Stimulated activated CD4-positive, alpha-beta T cell treated with anti-CD3 and anti-CD28 coated beads, Interleukin-12 subunit alpha, Interleukin-12 subunit beta, amount 100 ng/mL, for 4 hours (primary cell): ENCODE measurements at regions not wholly inside any gene's neighbourhood (a gene's known extent, or its start where the extent isn't known, plus 50 kb on each side); places are given as distances from the start of the nearest gene placed in this dataset.

Source experiments
- DNase-seq: peaks from one replicate; pipeline ENCODE4 v3.0.0-alpha.2; 2020

DNA sequence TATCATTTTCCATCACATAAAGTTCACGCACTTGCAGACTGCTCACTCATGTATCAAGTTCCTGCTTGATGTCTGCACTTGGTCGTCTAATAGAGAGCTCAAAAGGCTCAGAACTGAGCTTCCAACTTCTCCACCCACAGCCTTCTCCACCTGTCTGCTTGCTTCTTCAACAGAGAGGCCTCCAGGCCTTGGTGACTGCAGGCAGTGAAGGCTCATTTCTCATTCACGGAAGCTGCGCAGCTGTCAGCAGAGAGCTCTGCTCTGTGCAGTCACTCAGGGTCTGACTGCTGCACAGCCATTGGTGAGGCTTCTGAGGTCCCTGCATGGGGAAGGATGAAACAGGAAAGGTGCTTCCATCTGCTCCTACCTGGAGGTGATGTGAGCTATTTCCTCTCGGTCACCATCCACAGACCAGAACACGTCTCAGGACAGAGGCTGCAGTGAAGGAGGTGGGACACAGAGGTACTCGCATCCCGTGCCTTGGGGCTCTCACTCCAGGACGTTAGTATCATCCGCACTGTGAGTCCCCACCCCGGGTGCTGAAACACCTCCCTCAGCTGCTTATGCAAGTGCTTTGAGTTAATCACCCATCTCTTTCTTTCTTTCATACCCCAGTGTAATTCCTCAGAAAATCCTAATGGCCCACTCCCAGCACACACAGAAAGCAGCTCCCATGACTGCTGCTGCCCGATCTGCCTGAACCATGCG lies 126.2 kb downstream of the TMEM18 start:
- DNase-seq: no peak

DNA sequence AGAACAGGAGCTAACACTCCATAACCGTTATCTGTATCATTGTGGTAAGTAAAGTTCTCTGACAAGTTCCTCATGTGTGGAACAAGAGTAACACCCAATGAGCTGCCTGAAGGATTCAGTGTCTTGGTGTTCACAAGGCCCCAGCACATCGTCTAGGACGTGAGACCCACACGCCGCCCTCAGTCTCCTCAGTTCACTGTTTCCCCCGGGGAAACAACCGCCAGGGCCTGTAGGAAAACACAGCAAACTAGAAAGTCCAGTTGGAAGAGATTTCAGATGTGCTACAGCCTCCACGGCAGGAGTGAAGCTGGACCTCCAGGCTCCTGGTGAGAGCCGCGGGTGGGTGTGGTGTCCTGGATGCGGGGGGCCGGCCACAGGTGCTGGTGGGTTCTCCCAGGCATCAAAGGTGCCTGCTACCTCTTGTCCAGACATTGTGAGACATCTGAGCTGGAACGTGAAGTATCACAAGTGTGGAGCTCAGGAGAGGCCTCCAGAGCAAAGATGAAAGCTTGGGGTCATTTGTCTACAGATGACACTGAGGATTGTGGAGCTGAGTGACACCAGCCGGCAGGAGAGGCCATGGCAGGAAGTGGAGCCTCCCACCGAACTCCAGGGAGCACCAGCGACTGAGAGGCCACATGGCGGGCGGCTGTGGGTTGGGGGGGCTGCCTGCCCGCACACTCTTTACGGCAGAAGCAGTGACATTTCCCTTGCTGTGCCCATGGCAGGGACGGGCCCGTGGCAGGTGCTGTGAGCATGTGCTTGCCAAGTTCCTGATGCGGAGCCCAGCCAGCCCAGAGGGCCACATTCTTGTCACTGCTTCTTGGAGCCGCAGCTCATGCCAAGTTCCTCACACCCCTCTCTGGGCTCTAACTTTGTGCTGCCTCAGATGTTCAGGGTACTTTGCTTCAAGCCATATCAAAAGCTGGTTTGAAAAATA lies 131.2 kb downstream of the TMEM18 start:
- no peak for DNase-seq

DNA sequence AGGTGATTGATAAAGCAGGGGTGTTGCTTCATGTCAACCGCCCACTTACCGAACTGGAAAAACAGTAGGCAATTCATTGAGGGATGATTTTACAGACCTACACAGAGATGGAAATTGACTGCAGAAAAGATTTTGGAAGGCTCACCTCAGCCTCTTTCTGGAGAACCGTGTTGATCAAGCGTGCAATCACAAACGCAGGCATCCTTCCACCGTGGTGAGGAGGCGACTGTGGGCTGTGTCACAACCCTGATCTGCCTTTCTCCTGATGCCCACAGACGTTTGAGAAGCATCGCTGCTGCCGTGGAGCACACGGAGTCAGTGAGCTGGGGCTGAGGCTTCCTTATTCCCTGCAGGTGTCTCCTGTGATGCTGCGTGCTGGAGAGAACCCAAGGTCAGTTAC lies 132.0 kb downstream of the TMEM18 start:
- DNase-seq: no peak

DNA sequence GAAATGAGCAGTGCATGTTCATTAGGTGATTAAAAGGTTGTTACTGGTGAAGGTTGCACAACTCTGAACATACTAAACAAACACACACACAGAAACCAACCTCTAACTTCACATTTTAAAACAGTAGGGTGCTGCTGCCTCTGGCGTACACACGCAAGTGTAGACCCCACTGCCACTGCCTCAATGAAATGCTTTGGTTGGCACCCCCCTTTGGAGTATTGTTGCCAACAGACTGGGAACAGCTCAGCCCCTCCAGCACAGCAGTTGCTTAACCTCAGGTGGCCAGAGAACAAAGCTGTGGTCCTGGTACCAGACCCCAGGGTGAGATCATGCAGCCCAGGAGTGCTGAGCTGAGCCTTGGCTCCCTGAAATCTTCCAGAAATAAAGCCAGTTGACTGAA lies 138.6 kb downstream of the TMEM18 start:
- DNase-seq: no peak

DNA sequence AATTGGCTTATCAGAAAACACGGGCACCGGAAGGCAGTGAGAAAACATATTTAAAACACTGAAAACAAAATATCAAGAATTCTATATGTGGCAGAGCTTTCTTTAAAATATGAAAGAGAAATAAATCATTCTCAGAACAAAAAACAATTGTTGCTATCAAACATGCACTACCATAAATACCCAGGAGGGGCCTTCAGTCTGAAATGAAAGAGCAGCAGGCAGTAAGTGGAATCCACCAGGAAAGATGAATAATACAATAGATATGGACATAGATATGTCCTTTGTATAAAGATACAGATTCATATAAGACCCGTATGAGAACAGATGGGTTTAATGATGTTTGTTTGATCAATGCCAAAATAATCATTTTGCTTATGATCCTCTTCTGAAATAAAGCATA lies 142.0 kb downstream of the TMEM18 start:
- DNase-seq: no peak

DNA sequence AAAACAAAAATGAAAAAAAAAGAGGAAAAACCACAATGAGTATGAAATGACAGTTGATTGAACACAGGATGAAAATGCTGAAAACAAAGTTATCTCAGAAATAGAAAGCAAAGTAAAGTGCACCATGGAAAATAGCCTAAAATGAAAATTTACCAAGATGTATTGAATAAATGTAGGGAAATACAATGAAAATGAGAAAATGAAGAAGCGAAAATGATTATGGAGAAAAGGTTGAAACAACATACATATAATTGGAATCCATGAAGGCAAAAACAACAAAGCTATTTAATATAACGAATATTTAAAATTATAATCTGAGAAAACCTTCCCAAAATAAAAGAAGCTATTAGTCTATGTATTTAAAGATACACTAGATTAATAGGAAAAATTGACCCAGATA lies 147.4 kb downstream of the TMEM18 start:
- no peak for DNase-seq

DNA sequence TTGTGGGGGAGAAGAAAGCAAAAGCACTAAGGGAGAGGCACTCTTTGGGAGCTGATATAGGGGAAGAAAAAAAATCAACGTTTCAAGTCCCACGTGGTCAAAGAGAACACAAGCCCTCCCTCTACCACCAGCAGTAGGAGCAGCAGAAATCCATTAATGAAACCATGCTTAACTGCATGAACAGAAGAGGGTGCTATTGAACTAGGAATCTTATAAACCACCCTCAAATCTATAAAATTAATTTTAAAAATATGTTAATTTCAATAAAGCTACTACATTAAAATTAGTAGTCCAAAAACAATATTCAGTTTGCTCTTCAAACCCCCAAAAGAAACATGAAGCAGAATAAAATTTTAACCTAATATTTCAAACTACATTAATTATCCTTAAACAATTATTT lies 147.8 kb downstream of the TMEM18 start:
- DNase-seq: no peak

DNA sequence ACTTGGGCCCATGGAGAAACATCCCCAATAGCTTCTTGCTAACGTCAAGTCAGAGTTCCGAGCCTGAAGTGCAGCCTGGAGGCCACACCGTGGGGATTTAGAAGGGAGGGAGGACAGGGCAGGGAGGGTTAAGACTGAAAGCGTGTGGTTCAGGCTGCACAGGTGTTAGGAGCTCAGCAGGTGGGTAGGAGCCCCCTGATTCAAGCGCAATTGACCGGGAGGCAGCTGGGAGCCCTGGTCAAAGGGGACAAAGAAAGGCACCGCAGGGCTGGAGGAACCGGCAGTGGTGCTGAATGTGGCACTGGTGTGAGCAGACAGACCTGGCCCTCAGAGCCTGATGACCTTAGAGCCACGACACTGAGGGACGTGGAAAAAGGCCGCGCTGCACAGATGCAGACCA lies 149.6 kb downstream of the TMEM18 start:
- DNase-seq: no peak

DNA sequence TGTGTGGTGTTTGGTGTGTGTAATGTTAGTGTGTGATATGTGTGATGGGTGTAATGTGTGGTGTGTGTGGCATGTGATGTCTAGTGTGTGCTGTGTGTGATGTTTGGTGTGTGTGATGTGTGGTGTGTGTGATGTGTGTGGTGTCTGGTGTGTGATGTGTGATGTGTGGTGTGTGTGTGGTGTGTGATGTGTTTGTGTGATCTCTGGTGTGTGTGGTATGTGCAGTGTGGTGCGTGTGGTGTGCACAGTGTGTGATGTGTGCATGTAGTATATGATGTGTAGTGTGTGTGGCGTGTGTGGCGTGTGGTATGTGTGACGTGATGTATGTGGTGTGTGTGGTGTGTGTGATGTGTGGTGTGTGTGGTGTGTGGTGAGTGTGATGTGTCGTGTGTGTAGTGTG lies 150.3 kb downstream of the TMEM18 start:
- DNase-seq: no peak

DNA sequence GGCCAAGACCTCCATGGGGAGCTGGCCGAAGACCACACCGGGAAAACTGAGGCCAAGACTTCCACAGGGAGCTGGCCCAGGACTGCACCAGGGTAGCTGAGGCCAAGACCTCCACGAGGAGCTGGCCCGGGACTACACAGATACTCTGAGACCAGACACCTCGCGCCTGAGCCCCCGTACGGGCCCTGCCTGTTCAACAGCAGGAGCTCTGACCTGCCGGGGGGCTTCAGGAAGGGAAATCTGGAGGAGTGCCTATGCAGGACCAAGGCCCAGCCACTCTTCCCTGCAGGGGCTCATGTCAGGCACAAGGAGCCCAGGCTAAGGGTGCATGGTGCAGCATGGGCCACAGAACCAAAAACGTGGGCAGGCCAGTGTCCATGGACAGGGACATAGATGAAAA lies 151.6 kb downstream of the TMEM18 start:
- no peak for DNase-seq

DNA sequence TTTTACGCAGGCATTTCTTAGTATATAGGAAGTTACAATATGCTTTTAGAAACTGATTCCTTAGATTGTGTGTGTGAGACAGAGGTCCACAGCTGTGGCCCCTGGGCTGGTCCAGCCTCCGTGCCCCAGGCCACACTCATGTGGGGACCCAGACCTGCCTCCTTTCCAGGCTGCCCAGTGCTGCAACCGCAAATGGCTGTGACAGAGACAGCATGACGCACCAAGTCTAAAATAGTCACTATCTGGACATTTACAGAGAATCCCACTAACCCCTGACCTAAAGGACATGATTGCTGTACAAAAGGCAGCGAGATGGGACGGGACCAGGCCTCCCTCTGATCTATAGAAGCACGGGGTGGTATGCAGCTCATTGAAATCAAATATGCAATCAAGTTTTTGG lies 152.2 kb downstream of the TMEM18 start:
- no peak for DNase-seq

DNA sequence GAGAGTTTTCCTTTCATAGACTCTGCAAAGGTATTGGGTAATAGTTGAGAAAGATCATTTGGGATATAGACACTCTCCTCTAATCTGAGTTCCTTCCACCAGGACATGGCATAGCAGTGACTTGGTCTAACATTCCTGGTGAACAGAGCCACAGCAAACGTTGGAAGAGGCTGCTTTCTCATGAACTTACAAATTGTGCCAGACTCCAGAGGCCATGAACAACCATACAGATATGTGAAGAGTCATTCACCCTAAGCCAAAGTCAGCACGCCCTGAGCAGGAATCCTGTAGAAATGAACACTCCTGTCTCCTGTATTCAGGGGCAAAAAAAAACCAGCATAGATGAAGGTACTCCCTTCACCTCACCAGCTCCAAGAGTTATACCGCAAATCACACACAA lies 152.8 kb downstream of the TMEM18 start:
- no peak for DNase-seq

DNA sequence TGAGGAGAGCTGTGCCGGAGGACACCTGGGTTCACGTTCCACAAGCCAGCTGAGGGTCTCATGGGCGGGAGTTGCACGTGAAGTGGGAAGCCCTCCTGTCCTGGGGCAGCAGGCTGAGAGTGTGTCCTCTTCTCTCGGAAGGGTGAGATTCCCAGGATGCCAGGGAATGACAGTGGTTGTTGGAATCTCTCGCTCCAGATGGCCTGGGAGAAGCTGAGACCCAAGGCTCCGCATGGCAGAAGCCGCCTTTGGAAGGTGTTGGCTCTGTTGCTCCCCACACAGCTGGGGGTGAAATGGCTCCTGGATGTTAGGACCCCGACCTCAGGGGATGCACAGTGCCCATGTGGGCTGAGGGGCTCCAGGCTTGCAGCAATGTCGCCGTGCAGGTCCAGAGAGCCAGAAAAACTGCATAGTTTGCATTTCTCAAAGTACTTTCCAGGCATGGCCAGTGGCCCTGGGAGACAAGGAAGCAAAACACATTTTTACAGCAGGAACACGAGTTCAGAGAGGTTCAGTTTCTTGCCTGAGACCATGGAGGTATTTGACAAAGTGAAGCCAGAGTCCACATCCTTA lies 153.4 kb downstream of the TMEM18 start:
- DNase-seq: no peak

DNA sequence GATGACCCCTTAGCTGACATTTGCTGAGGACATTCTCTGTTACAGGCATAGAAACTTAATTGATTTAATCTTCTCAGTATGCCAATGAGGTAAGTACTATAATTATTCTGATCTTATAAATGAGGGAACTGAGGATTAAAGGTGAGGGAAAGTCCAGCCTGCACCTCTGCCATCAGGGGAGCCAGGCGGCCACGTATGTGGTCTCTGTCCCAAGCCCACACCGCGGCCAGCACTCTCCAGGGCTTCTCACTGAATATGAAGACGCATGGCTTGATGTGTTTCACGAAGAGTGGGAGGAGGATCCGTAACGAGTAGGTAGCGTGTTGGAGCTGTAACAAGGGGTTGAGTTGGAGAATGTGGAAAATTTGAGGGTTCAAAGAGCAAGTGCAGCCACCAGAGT lies 154.4 kb downstream of the TMEM18 start:
- no peak for DNase-seq

DNA sequence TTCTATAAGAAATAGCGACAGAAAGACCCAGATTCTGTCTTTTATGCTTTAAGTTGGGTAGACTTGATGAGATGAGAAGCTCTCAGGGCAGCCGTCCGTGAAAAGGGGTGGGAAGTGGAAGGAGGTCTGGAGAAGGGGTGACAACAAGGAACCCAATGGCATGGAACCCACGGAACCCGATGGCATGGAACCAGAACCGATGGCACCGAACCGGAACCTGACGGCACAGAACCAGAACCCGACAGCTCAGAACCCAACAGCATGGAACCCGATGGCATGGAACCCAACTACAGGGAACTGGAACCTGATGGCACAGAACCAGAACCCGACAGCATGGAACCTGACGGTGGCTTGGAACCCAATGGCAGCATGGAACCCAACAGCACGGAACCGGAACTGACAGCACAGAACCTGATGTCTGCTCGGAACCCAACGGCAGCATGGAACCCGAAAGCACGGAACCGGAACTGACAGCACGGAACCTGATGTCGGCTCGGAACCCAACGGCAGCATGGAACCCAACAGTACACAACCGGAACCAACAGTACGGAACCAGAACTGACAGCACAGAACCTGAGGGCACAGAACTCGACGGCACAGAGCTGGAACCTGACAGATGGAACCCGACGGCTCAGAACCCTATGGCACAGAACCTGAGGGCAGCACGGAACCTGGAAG lies 155.2 kb downstream of the TMEM18 start:
- DNase-seq: no peak

DNA sequence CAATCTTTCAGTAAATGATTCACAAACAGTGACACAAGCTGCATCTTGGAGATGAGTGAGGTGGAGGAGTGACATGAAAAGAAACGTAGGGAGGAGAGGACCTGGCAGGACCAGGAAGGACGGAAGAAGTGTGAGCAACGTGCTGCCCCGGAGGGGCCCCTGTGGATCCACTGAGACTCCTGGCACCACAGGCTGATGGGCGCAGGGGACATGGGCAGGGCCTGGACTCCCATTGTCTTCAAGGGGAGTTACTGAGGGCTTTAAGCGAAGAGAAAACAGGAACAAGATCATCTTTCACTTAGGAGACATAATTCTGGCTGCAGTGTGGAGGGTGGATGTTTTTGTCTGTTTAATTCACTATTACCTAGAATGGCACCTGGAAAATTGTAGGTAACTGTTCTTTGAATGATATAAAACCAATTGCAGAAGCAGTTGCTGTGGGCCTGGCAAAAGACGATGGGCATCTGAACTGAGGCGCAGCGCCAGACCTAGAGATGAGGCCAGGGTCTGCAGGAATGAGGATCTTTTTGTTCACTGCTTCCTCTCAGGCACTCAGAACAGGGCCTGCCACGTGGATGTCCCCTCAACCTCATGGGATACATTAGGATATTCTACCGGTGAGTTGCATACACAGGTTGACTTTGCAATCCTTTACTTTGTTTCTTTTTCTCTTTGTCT lies 156.4 kb downstream of the TMEM18 start:
- no peak for DNase-seq

DNA sequence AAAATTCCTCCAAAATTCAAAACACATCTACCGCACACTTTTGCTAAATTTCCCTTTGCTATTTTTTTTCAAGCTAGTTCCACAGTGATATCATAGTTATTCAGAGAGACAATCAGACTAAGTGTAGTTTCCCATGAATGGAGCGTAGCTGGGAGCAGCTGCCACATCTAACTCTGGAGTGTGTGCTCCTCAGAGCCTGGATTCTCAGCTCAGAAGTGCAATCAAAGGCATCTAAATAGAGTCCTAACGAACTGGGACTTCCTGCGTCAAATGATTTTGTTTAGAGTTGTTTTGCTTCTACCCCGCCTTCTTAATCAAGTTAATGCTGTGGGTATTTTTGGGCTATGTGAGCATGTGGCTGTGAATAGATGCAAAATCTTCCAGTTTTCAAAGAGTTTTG lies 160.3 kb downstream of the TMEM18 start:
- no peak for DNase-seq

DNA sequence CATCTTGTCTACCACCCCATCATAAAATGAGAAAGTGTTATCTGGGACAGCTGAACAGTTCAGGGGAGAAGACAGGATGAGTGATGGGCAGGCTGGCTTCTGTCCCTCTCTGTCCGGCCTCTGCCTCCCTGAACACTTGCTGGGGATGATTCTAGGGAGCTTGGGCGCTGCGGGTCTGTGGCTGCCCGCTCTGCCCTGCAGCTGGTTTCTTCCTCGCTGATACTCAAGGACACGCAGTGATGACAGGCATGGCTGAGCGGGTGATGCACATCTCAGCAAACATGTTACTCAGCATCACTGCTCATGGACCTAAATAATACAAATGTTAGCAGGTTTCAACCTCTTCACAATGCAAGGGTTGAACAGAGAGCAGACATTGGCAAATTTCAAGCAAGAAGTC lies 161.1 kb downstream of the TMEM18 start:
- no peak for DNase-seq

DNA sequence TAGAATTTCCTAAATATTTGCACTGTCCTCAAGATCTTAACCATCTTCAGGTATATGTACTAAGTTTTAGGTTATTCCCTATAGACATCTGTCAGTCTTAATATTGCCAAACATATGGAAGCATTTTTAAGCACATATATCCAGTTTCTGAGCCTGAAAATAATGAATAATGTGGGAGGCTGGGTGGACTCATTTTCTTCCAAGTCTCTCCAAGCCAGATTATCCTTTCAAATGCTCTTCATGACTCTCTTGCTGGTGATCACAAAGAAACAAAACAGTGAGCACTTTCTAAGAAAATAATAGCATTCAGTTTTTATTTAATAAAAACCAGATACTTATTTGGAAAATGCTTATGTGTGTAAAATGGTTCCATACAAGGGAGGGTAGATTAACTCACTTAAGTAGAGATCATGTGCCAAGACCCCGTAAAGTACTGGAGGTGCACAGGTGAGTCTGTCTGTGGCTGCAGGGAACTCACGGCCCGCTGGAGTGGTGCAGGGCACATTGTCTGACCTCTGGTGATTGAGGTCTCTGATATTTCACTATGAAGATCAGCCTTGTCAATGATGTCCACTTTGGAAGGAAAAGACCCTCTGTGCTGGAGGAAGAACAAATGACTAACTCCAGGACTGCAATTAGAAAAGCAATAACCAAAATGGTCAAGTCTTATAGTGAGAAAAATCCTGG lies 161.6 kb downstream of the TMEM18 start:
- no peak for DNase-seq

DNA sequence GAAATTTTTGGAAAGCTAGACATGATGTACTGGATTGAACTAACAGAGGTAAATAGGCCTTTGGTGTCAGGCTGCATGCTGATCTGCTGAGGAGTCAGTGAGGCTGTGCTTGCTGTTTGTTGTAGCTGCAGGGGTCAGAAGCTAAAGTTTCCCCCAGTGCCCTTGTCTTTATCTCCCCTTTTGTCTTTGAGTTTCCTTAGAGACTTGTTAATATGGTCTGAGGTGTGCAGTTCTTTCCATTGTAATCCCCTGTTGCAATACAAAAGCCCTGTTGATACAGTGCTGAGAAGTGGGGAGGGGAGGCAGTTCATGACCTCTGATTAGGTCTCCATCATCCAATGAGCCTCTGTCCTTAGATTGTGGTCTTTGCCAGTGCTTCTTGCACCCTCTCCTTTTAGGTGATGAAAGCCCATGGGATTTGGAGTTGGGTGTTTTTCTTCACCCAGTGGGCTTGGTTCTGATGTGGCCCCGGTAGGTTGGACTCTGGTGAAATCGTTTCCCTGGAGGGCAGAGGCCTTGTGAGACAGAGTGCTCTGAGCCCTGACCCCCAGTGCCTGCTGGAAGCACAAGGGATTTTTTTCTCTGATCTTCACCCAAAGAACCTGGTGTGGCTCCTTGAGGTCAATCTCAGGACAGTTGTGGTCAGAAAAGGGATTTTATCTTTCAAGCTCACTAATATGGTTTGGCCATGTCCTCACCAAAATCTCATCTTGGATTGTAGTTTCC lies 163.1 kb downstream of the TMEM18 start:
- no peak for DNase-seq

DNA sequence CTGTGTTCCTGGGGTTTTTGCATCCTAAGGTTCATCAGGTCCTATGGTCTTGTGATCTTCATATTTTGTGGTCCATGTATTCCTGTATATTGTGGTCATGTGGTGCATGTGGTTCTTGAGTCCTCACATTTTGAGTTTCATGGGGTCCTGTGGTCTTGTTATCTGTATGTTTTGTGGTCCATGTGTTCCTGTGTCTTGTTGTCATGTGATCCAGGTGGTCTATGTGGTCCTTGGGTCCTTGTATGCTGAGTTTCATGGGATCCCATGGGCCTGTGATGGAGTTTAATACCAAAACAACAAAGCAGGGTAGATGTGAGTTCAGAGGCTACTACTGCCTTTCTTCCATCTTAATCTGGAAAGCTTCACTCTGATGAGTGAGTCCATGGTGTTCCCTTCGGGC lies 166.4 kb downstream of the TMEM18 start:
- no peak for DNase-seq

DNA sequence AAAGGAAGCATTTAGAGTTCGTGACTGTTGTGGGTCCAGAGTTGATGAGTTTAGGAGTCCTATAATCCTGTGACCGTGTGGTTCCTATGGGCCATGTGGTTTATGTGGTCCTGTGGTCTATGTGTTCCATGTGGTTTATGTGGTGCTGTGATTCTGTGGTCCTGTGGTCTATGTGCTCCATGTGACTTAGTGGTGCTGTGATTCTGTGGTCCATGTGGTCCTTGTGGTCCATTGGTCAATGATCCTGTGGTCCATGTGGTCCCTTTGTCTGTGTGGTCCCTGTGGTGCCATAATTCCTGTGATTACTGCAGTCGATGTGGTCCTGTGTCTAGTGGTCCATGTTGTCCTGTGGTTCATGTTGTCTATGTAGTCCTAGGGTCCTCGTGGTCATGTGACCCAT lies 167.3 kb downstream of the TMEM18 start:
- no peak for DNase-seq
